ENCODE measurements at regions not wholly inside any gene's neighbourhood (a gene's known extent, or its start where the extent isn't known, plus 50 kb on each side); places are given as distances from the start of the nearest gene placed in this dataset.
A peak's percentile ranks its signal among the peaks of the same experiment; 100 is the strongest.

DNA sequence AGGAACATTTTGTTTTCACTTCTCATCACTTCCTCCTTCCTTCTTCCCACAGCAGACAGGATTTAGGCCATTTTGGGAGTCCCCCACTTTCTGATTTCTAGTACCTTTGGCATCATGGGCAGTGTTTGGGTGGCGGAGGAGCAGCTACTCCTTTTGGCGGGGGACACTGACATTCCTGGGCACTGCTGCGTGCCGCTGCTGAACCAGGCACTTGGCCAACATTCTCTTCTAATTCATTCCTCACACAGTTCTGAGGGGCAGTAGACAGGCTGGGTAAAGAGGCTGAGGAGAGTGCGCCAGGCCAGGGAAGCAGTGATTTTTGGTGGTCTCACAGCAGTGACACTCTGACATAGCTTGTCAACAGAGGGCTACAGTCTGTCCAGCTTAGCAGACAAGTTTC is 270.2 kb downstream of the LOXHD1 start:
- ChIA-PET POLR2A (no interaction called here), CTCF (no interaction called here)
- DNase-seq (ENCODE audit: extremely low spot score): no peak
- no peak for TF ChIP-seq SUZ12 (IDR thresholded peaks at IDR 0.05)
- TF ChIP-seq LEF1 (IDR thresholded peaks at IDR 0.05; ENCODE audit: borderline replicate concordance): no peak

DNA sequence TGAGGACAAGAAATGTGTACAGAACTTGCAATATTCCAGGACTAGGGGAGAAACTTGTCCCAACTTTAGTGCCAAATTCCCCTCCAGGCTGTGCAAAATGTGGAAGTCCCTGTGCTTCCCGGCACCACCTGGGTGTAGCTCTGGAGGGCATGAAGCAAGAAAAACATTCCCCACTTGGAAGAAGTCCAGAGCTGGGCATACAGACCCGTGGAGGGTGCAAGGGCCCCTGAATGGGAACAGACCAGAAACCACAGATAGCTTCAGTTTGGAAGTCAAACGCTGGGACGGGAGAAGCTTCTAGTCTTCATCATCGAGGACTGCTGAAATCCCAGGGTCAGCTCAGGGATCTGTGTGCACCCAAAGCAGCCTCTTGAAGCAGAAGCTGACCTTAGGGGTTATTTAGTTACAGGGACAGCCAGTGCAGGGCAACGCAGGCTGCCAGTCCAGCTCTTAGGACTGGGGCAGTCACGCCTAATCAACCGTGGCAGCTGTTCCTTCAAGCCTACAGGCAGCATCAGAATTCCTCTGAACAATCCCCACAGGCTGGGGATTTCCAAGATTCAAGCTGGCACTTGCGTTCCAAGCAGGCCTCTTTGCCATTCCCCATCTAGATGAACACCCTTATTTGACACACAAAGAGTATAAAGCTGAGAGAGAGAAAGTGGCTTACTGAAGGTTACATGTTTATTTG is 269.4 kb downstream of the LOXHD1 start:
- TF ChIP-seq SP1 (IDR thresholded peaks at IDR 0.05) (no peak), ZNF384 (IDR thresholded peaks at IDR 0.05) (no peak), CTBP1 (IDR thresholded peaks at IDR 0.05; ENCODE audit: borderline replicate concordance) (no peak)
- ChIA-PET POLR2A (interaction anchor here (1.6 kb wide), 1 partner anchor 29 kb away, joined by 3 read pairs; no protein-coding TSS in a partner anchor), CTCF (no interaction called here)
- DNase-seq (ENCODE audit: extremely low spot score): no peak

DNA sequence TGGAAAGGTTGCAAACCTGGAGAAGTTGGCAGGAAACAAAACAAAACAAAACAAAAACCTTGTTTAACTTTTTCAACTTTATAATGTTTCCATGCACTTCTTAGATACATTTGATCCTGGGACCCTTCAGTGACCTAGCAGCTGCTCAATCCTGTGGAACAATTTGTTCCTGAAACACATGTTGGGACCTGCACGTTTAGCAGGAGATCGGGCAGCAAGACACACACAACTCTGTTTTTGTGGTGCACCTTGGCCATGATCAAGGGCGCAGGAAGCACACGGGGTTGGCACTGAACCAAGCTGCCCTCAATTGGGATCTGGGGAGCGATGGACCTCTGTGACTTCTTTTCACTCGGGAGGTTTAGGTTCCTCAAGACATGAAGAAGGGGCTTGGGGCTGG is 268.7 kb downstream of the LOXHD1 start:
- DNase-seq (ENCODE audit: extremely low spot score): no peak
- POLR2A ChIA-PET: interaction anchor here (1.6 kb wide), 1 partner anchor 29 kb away, joined by 3 read pairs; no protein-coding TSS in a partner anchor
- TF ChIP-seq SP1 (IDR thresholded peaks at IDR 0.05) (no peak), FOXK2 (IDR thresholded peaks at IDR 0.05) (no peak), LEF1 (IDR thresholded peaks at IDR 0.05; ENCODE audit: borderline replicate concordance) (no peak), HDGF (IDR thresholded peaks at IDR 0.05; ENCODE audit: borderline replicate concordance) (no peak)
- CTCF ChIA-PET: no interaction called here

DNA sequence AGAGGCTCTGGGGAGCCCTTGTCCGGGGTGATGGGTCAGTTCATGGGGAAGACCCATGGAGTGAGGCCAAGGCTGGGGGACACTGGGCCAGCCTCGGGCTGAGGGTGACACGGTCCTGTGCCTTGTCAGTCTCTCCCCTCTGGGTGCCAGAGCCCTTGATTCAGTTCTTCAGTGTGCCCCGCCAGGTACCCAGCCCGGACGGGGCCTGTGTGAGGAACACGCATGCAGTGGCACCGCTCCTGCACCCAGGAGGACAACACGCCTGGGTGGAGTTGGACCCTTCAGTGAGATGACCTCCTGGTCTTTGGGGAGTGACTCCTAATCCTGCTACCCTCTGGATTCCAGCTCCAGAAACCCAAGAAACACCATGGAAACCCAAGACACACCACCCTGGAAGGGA is 264.4 kb downstream of the LOXHD1 start:
- no peak for DNase-seq (ENCODE audit: extremely low spot score)
- TF ChIP-seq TARDBP (IDR thresholded peaks at IDR 0.05) (no peak), ZNF384 (IDR thresholded peaks at IDR 0.05) (no peak), HDGF (IDR thresholded peaks at IDR 0.05; ENCODE audit: borderline replicate concordance) (no peak), NFRKB (IDR thresholded peaks at IDR 0.05) (no peak), SUZ12 (IDR thresholded peaks at IDR 0.05) (no peak), ELF4 (IDR thresholded peaks at IDR 0.05) (no peak), L3MBTL2 (conservative IDR thresholded peaks at IDR 0.05) (no peak)
- ChIA-PET CTCF (interaction anchor here (1.0 to 1.2 kb wide), 2 partner anchors 11 to 17 kb away, joined by 3 to 7 read pairs; no protein-coding TSS in a partner anchor), POLR2A (no interaction called here)

DNA sequence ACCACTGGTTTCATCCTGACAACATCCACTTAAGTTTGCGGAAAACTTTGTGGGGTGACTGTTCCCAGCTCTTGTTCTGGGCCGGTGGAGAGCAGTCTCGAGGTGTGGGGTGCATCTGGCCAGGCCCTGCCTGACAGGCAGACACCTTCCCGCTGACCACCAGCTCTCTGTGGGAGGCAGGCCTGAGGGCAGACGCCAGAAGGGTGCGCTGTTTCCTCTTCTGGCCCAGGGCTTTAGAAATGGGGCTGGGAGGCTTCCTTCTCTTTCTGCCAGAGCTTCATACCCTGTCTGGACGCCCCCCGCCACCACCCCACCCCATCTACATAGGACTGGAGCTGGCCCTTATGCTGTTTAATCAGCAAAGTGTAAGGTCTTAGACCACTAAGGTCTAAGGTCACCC is 263.8 kb downstream of the LOXHD1 start:
- peak; percentile 19 for DNase-seq (ENCODE audit: extremely low spot score)
- ChIA-PET POLR2A (no interaction called here), CTCF (interaction anchor here (1.0 to 1.2 kb wide), 2 partner anchors 10 to 17 kb away, joined by 3 to 7 read pairs; no protein-coding TSS in a partner anchor)
- no peak for TF ChIP-seq TARDBP (IDR thresholded peaks at IDR 0.05)
- TF ChIP-seq, protein P1, sequence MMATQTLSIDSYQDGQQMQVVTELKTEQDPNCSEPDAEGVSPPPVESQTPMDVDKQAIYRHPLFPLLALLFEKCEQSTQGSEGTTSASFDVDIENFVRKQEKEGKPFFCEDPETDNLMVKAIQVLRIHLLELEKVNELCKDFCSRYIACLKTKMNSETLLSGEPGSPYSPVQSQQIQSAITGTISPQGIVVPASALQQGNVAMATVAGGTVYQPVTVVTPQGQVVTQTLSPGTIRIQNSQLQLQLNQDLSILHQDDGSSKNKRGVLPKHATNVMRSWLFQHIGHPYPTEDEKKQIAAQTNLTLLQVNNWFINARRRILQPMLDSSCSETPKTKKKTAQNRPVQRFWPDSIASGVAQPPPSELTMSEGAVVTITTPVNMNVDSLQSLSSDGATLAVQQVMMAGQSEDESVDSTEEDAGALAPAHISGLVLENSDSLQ (IDR thresholded peaks at IDR 0.05): no peak
- no peak for TF ChIP-seq HDGF (IDR thresholded peaks at IDR 0.05; ENCODE audit: borderline replicate concordance)
- no peak for TF ChIP-seq ARNT (IDR thresholded peaks at IDR 0.05)
- TF ChIP-seq FOXA1 (IDR thresholded peaks at IDR 0.05): no peak
- no peak for TF ChIP-seq SUZ12 (IDR thresholded peaks at IDR 0.05)
- TF ChIP-seq FOXM1 (IDR thresholded peaks at IDR 0.05; ENCODE audit: borderline replicate concordance): no peak
- TF ChIP-seq FOXK2 (IDR thresholded peaks at IDR 0.05): no peak
- TF ChIP-seq BHLHE40 (IDR thresholded peaks at IDR 0.05; ENCODE audit: borderline replicate concordance): no peak
- TF ChIP-seq CTBP1 (IDR thresholded peaks at IDR 0.05; ENCODE audit: borderline replicate concordance): no peak
- no peak for TF ChIP-seq NFRKB (IDR thresholded peaks at IDR 0.05)
- TF ChIP-seq ELF4 (IDR thresholded peaks at IDR 0.05): no peak
- TF ChIP-seq SP1 (IDR thresholded peaks at IDR 0.05): no peak
- TF ChIP-seq L3MBTL2 (conservative IDR thresholded peaks at IDR 0.05): no peak
- TF ChIP-seq ZNF384 (IDR thresholded peaks at IDR 0.05): no peak
- no peak for TF ChIP-seq LEF1 (IDR thresholded peaks at IDR 0.05; ENCODE audit: borderline replicate concordance)

DNA sequence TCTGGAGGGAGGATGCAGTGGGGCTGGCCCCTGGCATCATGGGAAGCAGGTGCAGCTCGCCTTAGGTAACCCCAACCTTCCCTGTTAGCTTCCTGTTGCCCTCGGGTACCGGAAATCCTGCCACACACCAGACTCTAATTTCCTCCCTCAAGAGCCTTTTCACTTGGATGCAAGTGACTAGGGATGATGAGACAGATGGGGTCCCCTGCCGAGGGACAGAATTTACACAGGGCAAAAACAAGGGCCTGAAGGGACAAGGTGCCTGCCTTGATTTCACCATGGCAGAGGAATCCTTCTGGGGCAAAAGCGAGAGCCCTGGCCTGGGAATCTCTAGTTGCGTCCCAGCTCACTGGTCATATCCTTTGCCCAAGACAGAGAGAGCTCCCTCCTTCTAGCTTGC is 263.1 kb downstream of the LOXHD1 start:
- no peak for TF ChIP-seq ARNT (IDR thresholded peaks at IDR 0.05)
- no peak for TF ChIP-seq SUZ12 (IDR thresholded peaks at IDR 0.05)
- no peak for TF ChIP-seq FOXA1 (IDR thresholded peaks at IDR 0.05)
- no peak for TF ChIP-seq LEF1 (IDR thresholded peaks at IDR 0.05; ENCODE audit: borderline replicate concordance)
- no peak for TF ChIP-seq TARDBP (IDR thresholded peaks at IDR 0.05)
- no peak for TF ChIP-seq BHLHE40 (IDR thresholded peaks at IDR 0.05; ENCODE audit: borderline replicate concordance)
- TF ChIP-seq NFRKB (IDR thresholded peaks at IDR 0.05): no peak
- no peak for TF ChIP-seq FOXM1 (IDR thresholded peaks at IDR 0.05; ENCODE audit: borderline replicate concordance)
- TF ChIP-seq, protein P1 (IDR thresholded peaks at IDR 0.05): no peak
- no peak for TF ChIP-seq SP1 (IDR thresholded peaks at IDR 0.05)
- ChIA-PET CTCF (no interaction called here), POLR2A (no interaction called here)
- no peak for DNase-seq (ENCODE audit: extremely low spot score)

DNA sequence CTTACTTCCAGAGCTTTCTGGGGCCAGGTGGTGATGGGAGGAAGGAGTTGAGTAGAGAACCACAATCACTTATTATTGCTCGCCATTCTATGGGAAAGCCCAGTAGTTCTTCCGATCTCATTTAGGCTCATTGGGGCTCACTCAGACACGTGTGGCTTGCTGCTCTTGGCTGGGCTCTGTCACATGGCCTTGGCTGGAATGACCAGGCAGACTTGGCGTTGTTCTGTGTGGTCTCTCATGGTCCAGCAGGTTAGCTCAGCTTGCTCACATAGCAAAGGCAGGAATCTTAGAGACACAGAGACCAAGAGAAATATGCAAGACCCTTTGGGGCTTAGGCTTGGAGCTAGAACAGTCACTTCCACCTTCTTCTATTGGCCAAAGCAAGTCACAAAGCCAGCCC is 261.2 kb downstream of the LOXHD1 start:
- no peak for DNase-seq (ENCODE audit: extremely low spot score)
- ChIA-PET POLR2A (no interaction called here), CTCF (interaction anchor here (0.7 kb wide), 1 partner anchor 262 kb away, joined by 3 read pairs; no protein-coding TSS in a partner anchor)
- TF ChIP-seq FOXK2 (IDR thresholded peaks at IDR 0.05) (no peak), CTBP1 (IDR thresholded peaks at IDR 0.05; ENCODE audit: borderline replicate concordance) (no peak), HDGF (IDR thresholded peaks at IDR 0.05; ENCODE audit: borderline replicate concordance) (no peak), FOXA1 (IDR thresholded peaks at IDR 0.05) (no peak), ELF4 (IDR thresholded peaks at IDR 0.05) (no peak), LEF1 (IDR thresholded peaks at IDR 0.05; ENCODE audit: borderline replicate concordance) (no peak), TARDBP (IDR thresholded peaks at IDR 0.05) (no peak), NFRKB (IDR thresholded peaks at IDR 0.05) (no peak), BHLHE40 (IDR thresholded peaks at IDR 0.05; ENCODE audit: borderline replicate concordance) (no peak), ZNF384 (IDR thresholded peaks at IDR 0.05) (no peak), SP1 (IDR thresholded peaks at IDR 0.05) (no peak), FOXM1 (IDR thresholded peaks at IDR 0.05; ENCODE audit: borderline replicate concordance) (no peak), L3MBTL2 (conservative IDR thresholded peaks at IDR 0.05) (no peak), SUZ12 (IDR thresholded peaks at IDR 0.05) (no peak)
- TF ChIP-seq, protein P1 (IDR thresholded peaks at IDR 0.05): no peak
